ENCODE measurements at regions not wholly inside any gene's neighbourhood (a gene's known extent, or its start where the extent isn't known, plus 50 kb on each side); places are given as distances from the start of the nearest gene placed in this dataset.

DNA sequence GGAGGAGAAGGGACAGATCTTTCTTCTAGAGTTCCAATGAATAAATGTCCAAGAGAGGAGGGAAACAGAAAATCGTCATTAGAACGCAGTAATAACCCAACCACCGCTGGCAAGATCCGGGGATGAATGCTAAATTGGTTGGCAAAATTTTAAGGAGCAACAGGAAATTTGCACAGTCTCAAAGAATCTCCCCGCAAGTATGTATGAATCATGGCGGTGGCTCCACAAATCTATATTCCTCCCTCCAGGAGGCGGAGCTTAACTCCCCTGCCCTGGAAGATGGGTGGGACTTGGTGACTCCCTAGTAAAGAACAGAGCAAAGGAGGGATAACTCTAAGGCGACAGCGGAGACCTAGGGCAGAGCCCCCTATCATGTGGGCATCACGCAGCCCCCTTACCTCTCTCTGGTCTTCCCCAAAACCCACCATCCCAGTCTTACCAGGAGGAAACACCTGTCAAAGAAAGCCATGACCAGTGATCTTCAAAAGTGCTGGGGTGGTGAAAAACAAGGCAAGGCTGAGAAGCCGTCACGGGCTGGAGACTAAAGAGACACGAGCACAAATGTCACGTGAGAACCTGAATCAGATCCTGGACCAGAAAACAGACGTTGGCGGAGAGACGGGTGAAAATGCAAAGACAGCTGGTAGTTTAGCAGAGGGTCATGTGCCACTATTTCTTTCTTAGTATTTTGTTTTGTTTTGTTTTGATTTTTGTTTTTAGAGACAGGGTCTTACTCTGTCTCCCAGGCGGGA, 125.8 kb downstream of the NCOR2 start:
- TF ChIP-seq, protein P1, sequence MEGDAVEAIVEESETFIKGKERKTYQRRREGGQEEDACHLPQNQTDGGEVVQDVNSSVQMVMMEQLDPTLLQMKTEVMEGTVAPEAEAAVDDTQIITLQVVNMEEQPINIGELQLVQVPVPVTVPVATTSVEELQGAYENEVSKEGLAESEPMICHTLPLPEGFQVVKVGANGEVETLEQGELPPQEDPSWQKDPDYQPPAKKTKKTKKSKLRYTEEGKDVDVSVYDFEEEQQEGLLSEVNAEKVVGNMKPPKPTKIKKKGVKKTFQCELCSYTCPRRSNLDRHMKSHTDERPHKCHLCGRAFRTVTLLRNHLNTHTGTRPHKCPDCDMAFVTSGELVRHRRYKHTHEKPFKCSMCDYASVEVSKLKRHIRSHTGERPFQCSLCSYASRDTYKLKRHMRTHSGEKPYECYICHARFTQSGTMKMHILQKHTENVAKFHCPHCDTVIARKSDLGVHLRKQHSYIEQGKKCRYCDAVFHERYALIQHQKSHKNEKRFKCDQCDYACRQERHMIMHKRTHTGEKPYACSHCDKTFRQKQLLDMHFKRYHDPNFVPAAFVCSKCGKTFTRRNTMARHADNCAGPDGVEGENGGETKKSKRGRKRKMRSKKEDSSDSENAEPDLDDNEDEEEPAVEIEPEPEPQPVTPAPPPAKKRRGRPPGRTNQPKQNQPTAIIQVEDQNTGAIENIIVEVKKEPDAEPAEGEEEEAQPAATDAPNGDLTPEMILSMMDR (IDR thresholded peaks at IDR 0.05), result no peak
- ATAC-seq (ENCODE audit: low FRiP score), result no peak
- DNase-seq (ENCODE audit: low spot score), result no peak

DNA sequence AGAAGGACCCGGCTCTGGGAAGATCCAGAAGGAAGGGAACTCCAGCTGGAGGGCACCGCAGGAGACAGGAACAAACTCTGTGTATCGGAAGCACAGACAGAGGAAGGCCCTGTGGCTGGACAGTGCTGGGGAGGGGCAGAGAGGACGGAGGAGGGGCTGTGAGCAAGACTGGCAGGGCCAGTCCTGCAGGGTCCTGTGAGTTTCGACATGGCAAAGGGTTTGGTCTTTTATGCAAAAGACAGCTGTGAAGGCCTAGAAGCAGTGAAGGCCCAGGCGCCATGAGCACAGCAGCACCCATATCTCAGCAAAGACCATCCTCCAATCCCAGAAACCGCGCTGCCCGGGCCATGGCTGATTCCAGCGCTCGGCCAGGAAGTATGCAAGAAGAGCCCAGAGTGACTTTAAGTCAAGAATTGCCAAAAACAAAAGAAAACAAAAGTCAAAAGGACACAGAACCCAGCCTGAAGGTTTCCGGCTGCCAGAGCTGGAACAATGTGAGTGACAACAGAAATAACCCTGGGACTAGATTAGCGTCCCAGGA, 126.5 kb downstream of the NCOR2 start:
- no peak for ATAC-seq (ENCODE audit: low FRiP score)
- TF ChIP-seq, protein P1 (IDR thresholded peaks at IDR 0.05), result no peak
- no peak for DNase-seq (ENCODE audit: low spot score)

DNA sequence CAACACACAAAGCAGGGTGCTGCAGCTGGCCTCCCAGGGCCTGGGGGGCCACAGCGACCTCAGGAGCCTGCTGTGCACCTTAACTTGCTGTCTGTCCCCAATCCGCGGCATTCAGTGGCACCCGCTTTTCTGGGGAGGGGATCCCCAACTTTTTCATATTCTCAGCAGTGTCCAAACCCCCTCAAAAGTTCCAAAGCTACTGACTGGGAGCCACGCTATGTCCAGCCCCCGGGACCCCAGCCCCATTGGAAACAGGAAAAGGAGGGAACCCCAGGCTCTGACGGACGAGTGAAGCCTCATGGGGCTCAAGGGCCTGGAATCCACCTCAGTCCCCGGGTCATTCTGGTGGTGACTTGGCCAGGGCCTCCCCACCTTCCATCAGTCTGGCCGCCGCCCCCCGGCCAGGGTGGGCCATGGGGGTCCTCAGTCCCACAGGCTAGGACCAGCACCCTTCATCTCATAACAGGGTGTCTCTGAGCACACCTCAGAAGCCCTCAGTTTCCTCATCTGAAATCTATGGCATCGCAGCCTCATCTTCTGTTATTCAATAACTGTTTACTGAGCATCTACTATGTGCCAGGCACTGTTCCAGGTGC, 127.3 kb downstream of the NCOR2 start:
- ATAC-seq (ENCODE audit: low FRiP score) (no peak), DNase-seq (ENCODE audit: low spot score) (no peak)
- TF ChIP-seq, protein P1 (IDR thresholded peaks at IDR 0.05), result no peak

DNA sequence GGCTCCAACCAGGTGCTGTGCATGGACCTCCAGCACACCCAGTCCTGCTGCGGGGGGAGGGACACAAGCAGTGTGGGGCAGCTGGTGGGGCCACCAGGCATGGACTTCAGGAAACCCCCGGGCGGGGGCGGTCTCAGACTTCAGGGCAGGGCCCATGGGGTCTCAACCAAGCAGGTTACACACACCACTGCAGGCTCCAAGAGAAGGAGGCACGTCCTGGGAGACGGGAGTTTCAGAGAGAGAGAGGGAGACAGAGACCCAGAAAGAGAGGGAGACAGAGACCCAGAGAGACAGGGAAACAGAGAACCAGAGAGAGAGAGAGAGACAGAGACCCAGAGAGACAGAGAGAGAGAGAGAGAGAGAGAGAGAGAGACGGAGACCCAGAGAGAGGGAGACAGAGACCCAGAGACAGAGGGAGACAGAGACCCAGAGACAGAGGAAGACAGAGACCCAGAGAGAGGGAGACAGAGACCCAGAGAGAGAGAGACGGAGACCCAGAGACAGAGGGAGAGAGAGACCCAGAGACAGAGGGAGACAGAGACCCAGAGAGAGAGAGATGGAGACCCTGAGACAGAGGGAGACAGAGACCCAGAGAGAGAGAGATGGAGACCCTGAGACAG, 128.9 kb downstream of the NCOR2 start:
- TF ChIP-seq, protein P1 (IDR thresholded peaks at IDR 0.05), result no peak
- ATAC-seq (ENCODE audit: low FRiP score) (no peak), DNase-seq (ENCODE audit: low spot score) (no peak)

DNA sequence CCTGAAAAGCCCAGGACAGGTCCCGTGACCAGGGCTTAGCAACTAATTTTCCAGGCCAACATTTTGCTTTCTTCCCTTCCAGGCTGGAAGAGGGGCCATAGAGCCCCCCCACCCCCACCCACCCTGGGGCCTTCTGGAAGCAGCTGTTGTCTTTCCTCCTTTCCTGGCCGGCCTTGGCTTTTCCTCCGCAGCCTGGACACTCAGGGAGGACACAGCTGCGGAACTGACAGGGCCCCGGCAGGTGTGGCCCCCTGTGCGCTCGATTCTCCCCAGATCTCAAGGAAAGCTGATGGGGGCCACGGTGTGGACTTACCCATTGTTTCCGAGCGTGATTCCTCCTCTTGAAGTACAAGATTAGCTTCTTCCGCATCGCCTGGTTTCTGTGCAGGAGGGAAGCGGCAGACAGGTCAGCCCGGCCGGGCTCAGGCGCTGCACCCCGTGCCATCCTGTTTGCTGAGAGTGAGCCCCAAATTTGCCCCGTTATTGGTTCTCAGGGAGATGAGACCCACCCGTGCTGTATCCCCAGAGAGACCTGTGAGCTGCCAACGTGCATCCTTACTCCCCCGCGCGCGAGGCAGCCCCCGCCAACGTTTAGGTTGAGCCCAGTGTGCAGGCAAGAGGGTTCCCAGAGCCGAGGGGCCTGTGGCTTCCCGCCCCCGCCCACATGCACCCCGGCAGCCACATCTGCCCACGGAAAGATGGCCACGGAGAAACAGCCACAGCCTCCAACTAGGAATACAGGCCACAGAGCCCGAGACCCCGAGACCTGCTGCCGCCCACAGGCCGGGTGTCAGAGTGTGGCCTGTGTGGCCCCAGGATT, 129.6 kb downstream of the NCOR2 start:
- TF ChIP-seq, protein P1 (IDR thresholded peaks at IDR 0.05), result no peak
- DNase-seq (ENCODE audit: low spot score) (no peak), ATAC-seq (ENCODE audit: low FRiP score) (no peak)

DNA sequence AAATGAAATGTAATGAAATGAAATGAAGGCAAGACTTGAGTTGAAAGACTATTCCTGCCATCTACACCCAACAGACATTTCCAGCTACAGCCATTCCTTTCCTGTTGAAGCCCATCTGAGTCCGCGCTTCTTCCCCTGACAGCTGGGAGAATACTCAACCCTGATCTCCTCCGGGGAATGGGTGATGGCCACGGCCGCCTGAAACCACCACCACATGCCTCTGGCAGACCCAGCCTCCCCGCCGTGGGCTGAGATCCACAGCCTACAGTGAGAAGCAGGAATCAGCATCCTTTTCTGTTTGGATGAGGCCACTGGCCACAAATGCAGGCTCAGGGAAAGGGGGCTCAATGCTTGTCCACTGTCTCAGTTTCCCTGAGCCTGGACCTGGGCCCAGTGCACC, 130.3 kb downstream of the NCOR2 start:
- ATAC-seq (ENCODE audit: low FRiP score), result no peak
- no peak for DNase-seq (ENCODE audit: low spot score)
- TF ChIP-seq, protein P1 (IDR thresholded peaks at IDR 0.05), result no peak

Data from omental fat pad (tissue), 3 donors.